Muscle of leg (tissue), 3 donors: ENCODE measurements at regions not wholly inside any gene's neighbourhood (a gene's known extent, or its start where the extent isn't known, plus 50 kb on each side); places are given as distances from the start of the nearest gene placed in this dataset.

Experiments used
- DNase-seq: peaks from one replicate; pipeline ENCODE4 v3.0.0; 2013
- H3K27ac ChIP-seq: one replicate; pipeline ENCODE4 v1.5.1; 2013; ENCODE audit warnings: mild to moderate bottlenecking, low read length, control low read depth
- H3K27me3 ChIP-seq: one replicate; pipeline ENCODE4 v1.6.1; 2013; ENCODE audit warnings: low read length; ENCODE audit not compliant: control insufficient read depth, insufficient read depth
- H3K36me3 ChIP-seq: one replicate; pipeline ENCODE4 v1.6.1; 2013; ENCODE audit warnings: low read length; ENCODE audit not compliant: control insufficient read depth, insufficient read depth
- H3K4me1 ChIP-seq: one replicate; pipeline ENCODE4 v1.6.1; 2013; ENCODE audit warnings: low read length; ENCODE audit not compliant: control insufficient read depth, insufficient read depth
- H3K4me3 ChIP-seq: one replicate; pipeline ENCODE4 v1.5.1; 2013; ENCODE audit warnings: low read length, control low read depth
- H3K9me3 ChIP-seq: replicated peaks from 2 replicates; pipeline ENCODE4 v1.6.1; 2013; ENCODE audit warnings: low read depth, low read length; ENCODE audit not compliant: control insufficient read depth
- WGBS: methylation state at CpG from one replicate; pipeline ENCODE4 v1.1.5; 2013; ENCODE audit warnings: missing lambda C conversion rate; ENCODE audit not compliant: insufficient coverage; 5-methylcytosine and 5-hydroxymethylcytosine counted together

- no peak overlapping the region for H3K4me3 ChIP-seq
- no peak overlapping the region for H3K27ac ChIP-seq
- H3K27me3 ChIP-seq: no peaks in the 10 kb centered on the region
- DNase-seq: no peak
- no peaks in the 10 kb centered on the region for H3K4me1 ChIP-seq
- no peaks in the 10 kb centered on the region for H3K36me3 ChIP-seq
- no CpG with 5 or more reads among the region's 2 CpGs for WGBS
- no peaks in the 10 kb centered on the region for H3K9me3 ChIP-seq
Observed at GRCh38 chr7:46349490-46349889, 428.4 kb upstream of the IGFBP3 start.

- Histone ChIP-seq H3K9me3 (no peaks in the 10 kb centered on the region), H3K27ac (no peak overlapping the region), H3K4me3 (no peak overlapping the region), H3K36me3 (no peaks in the 10 kb centered on the region), H3K4me1 (no peaks in the 10 kb centered on the region), H3K27me3 (no peaks in the 10 kb centered on the region)
- no CpG with 5 or more reads among the region's 4 CpGs for WGBS
- DNase-seq: no peak
Observed at GRCh38 chr7:46344533-46344932, 423.5 kb upstream of the IGFBP3 start.

GRCh38 chr7:46343802-46344201 lies 422.7 kb upstream of the IGFBP3 start:
- DNase-seq: no peak
- H3K27me3 ChIP-seq: no peaks in the 10 kb centered on the region
- H3K36me3 ChIP-seq: no peaks in the 10 kb centered on the region
- no peaks in the 10 kb centered on the region for H3K4me1 ChIP-seq
- H3K9me3 ChIP-seq: no peaks in the 10 kb centered on the region
- no peak overlapping the region for H3K27ac ChIP-seq
- no CpG with 5 or more reads among the region's 1 CpG for WGBS
- no peak overlapping the region for H3K4me3 ChIP-seq

- Histone ChIP-seq H3K36me3 (no peaks in the 10 kb centered on the region), H3K4me1 (no peaks in the 10 kb centered on the region), H3K4me3 (no peak overlapping the region), H3K9me3 (no peaks in the 10 kb centered on the region), H3K27me3 (no peaks in the 10 kb centered on the region), H3K27ac (no peak overlapping the region)
- DNase-seq: no peak
- WGBS: 89% methylated on average over 1 of the region's 4 CpGs
Observed at GRCh38 chr7:46322937-46323336, 401.9 kb upstream of the IGFBP3 start.

- H3K27ac ChIP-seq: peak overlapping the region; percentile 62
- 75% methylated on average over 6 of the region's 11 CpGs for WGBS
- H3K4me1 ChIP-seq: no peaks in the 10 kb centered on the region
- peak; percentile 38 for DNase-seq
- no peaks in the 10 kb centered on the region for H3K36me3 ChIP-seq
- no peaks in the 10 kb centered on the region for H3K9me3 ChIP-seq
- H3K4me3 ChIP-seq: no peak overlapping the region
- no peaks in the 10 kb centered on the region for H3K27me3 ChIP-seq
Observed at GRCh38 chr7:46321556-46322205, 400.6 kb upstream of the IGFBP3 start.

- Histone ChIP-seq H3K27me3 (no peaks in the 10 kb centered on the region), H3K4me3 (no peak overlapping the region), H3K9me3 (no peaks in the 10 kb centered on the region), H3K4me1 (no peaks in the 10 kb centered on the region), H3K36me3 (no peaks in the 10 kb centered on the region), H3K27ac (peak overlapping the region; percentile 62)
- WGBS: 83% methylated on average over 1 of the region's 3 CpGs
- peak; percentile 13 for DNase-seq
Observed at GRCh38 chr7:46320956-46321355, 399.9 kb upstream of the IGFBP3 start.

- Histone ChIP-seq H3K36me3 (no peaks in the 10 kb centered on the region), H3K27me3 (no peaks in the 10 kb centered on the region), H3K4me3 (no peak overlapping the region), H3K9me3 (no peaks in the 10 kb centered on the region), H3K4me1 (no peaks in the 10 kb centered on the region), H3K27ac (no peak overlapping the region)
- WGBS: no CpG with 5 or more reads among the region's 3 CpGs
- no peak for DNase-seq
Observed at GRCh38 chr7:46319841-46320240, 398.8 kb upstream of the IGFBP3 start.

GRCh38 chr7:46318276-46318675 lies 397.2 kb upstream of the IGFBP3 start:
- Histone ChIP-seq H3K27ac (no peak overlapping the region), H3K36me3 (no peaks in the 10 kb centered on the region), H3K27me3 (no peaks in the 10 kb centered on the region), H3K4me3 (no peak overlapping the region), H3K4me1 (no peaks in the 10 kb centered on the region), H3K9me3 (no peaks in the 10 kb centered on the region)
- no peak for DNase-seq
- no CpG with 5 or more reads among the region's 3 CpGs for WGBS

- no peak for DNase-seq
- H3K4me3 ChIP-seq: no peak overlapping the region
- 88% methylated on average over 3 of the region's 6 CpGs for WGBS
- no peaks in the 10 kb centered on the region for H3K36me3 ChIP-seq
- H3K9me3 ChIP-seq: no peaks in the 10 kb centered on the region
- no peaks in the 10 kb centered on the region for H3K4me1 ChIP-seq
- H3K27me3 ChIP-seq: no peaks in the 10 kb centered on the region
- H3K27ac ChIP-seq: no peak overlapping the region
Observed at GRCh38 chr7:46317256-46317655, 396.2 kb upstream of the IGFBP3 start.

- WGBS: 87% methylated on average over 4 of the region's 5 CpGs
- Histone ChIP-seq H3K27me3 (no peaks in the 10 kb centered on the region), H3K27ac (no peak overlapping the region), H3K4me3 (no peak overlapping the region), H3K4me1 (no peaks in the 10 kb centered on the region), H3K36me3 (no peaks in the 10 kb centered on the region), H3K9me3 (no peaks in the 10 kb centered on the region)
- no peak for DNase-seq
Observed at GRCh38 chr7:46315891-46316290, 394.8 kb upstream of the IGFBP3 start.

GRCh38 chr7:46301677-46302076 lies 380.6 kb upstream of the IGFBP3 start:
- Histone ChIP-seq H3K36me3 (no peaks in the 10 kb centered on the region), H3K9me3 (peaks cover 6% of the 10 kb centered on the region), H3K27ac (no peak overlapping the region), H3K4me1 (no peaks in the 10 kb centered on the region), H3K27me3 (no peaks in the 10 kb centered on the region), H3K4me3 (no peak overlapping the region)
- no CpG with 5 or more reads among the region's 1 CpG for WGBS
- DNase-seq: no peak
